K562 (cell line): ENCODE measurements at regions not wholly inside any gene's neighbourhood (a gene's known extent, or its start where the extent isn't known, plus 50 kb on each side); places are given as distances from the start of the nearest gene placed in this dataset.
A peak's percentile ranks its signal among the peaks of the same experiment; 100 is the strongest.

Source experiments
- CHD1 ChIP-seq: fragments of 200-600 bp; sonication (generic); IDR thresholded peaks from one replicate; pipeline ENCODE4 v1.6.1; 2012; ENCODE audit warnings: mild to moderate bottlenecking, moderate library complexity, low read length, inconsistent platforms
- CREBBP ChIP-seq: IDR thresholded peaks from one replicate; pipeline ENCODE4 v1.6.1; 2012; ENCODE audit warnings: low read depth, mild to moderate bottlenecking, control low read depth, inconsistent platforms, low read length
- FIP1L1 ChIP-seq: fragments of 200-400 bp; formaldehyde crosslinking; IDR thresholded peaks from 2 replicates; pipeline ENCODE4 v1.6.1; 2018; ENCODE audit warnings: mild to moderate bottlenecking, low read depth, low read length; ENCODE audit not compliant: poor library complexity, severe bottlenecking
- GTF2A2 ChIP-seq: IDR thresholded peaks from 2 replicates; pipeline ENCODE4 v1.6.1; 2016; ENCODE audit warnings: mild to moderate bottlenecking, missing genetic modification characterization, missing compliant biosample characterization
- GTF2E2 ChIP-seq: fragments of 200-800 bp; sonication (Bioruptor generic); IDR thresholded peaks from 2 replicates; pipeline ENCODE4 v1.6.1; 2016; ENCODE audit warnings: missing genetic modification characterization, missing compliant biosample characterization
- GTF2F1 ChIP-seq: IDR thresholded peaks from 2 replicates; pipeline ENCODE4 v1.6.1; 2011; ENCODE audit warnings: low read depth, low read length, improper control_type of control experiment
- KDM4B ChIP-seq, 2 experiments: fragments of 450-650 bp in 1 of 2; sonication (generic) in 1 of 2; IDR thresholded peaks; 2 replicates each; pipeline ENCODE4 v1.6.1; 2016 to 2017; ENCODE audit warnings: borderline replicate concordance in 2 of 2, antibody characterized with exemption in 1 of 2, low read depth in 1 of 2, mild to moderate bottlenecking in 1 of 2
- KLF10 ChIP-seq: fragments of 250-450 bp; sonication (Bioruptor Pico); IDR thresholded peaks from 2 replicates; pipeline ENCODE4 v1.6.1; 2021; ENCODE audit warnings: matching md5 sums
- MAZ ChIP-seq, 2 experiments: fragments of 450-650 bp in 1 of 2; sonication (generic) in 1 of 2; formaldehyde crosslinking; IDR thresholded peaks in 1 of 2; conservative IDR thresholded peaks in 1 of 2; 2 replicates each; pipeline versions ENCODE4 v1.4.0 to v1.5.0; 2020; ENCODE audit warnings: mild to moderate bottlenecking in 1 of 2, missing genetic modification reagents in 1 of 2
- NFXL1 ChIP-seq: fragments of 450-650 bp; formaldehyde crosslinking; IDR thresholded peaks from 2 replicates; pipeline ENCODE4 v1.4.0; 2021; ENCODE audit warnings: mild to moderate bottlenecking
- PYGO2 ChIP-seq: fragments of 450-650 bp; IDR thresholded peaks from 2 replicates; pipeline ENCODE4 v1.6.1; 2016; ENCODE audit warnings: mild to moderate bottlenecking, missing genetic modification characterization, moderate library complexity, missing compliant biosample characterization
- RNF2 ChIP-seq: sonication (generic); IDR thresholded peaks from 2 replicates; pipeline ENCODE4 v1.6.1; 2016
- SAFB ChIP-seq: fragments of 200-400 bp; formaldehyde crosslinking; IDR thresholded peaks from 2 replicates; pipeline ENCODE4 v1.6.1; 2017; ENCODE audit warnings: low read depth, low read length, borderline replicate concordance
- SIX5 ChIP-seq, 2 experiments: IDR thresholded peaks; 2 replicates each; pipeline ENCODE4 v1.6.1; 2011; ENCODE audit warnings: low read length in 2 of 2, borderline replicate concordance in 1 of 2, low read depth in 1 of 2, mild to moderate bottlenecking in 1 of 2, moderate library complexity in 1 of 2; ENCODE audit not compliant: insufficient read depth in 1 of 2
- SMARCE1 ChIP-seq: fragments of 450-650 bp; IDR thresholded peaks from 2 replicates; pipeline ENCODE4 v1.7.1; 2016; ENCODE audit warnings: mild to moderate bottlenecking
- TAF9B ChIP-seq: fragments of 450-650 bp; IDR thresholded peaks from 2 replicates; pipeline ENCODE4 v1.6.1; 2018; ENCODE audit warnings: mild to moderate bottlenecking; ENCODE audit not compliant: partially characterized antibody
- ZKSCAN8 ChIP-seq: fragments of 200-800 bp; sonication (Bioruptor generic); IDR thresholded peaks from 2 replicates; pipeline ENCODE4 v1.6.1; 2016; ENCODE audit warnings: missing genetic modification characterization, missing compliant biosample characterization
- ZNF431 ChIP-seq: sonication (generic); formaldehyde crosslinking; IDR thresholded peaks from 2 replicates; pipeline ENCODE4 v1.8.0; 2022; ENCODE audit warnings: mild to moderate bottlenecking, missing genetic modification reagents
- ZNF740 ChIP-seq, 3 experiments: fragments of 200-800 bp in 1 of 3; sonication (Bioruptor generic) in 1 of 3; sonication (generic) in 1 of 3; formaldehyde crosslinking in 1 of 3; IDR thresholded peaks; 2 replicates each; pipeline versions ENCODE4 v1.6.1 to v1.8.0; 2016 to 2022; ENCODE audit warnings: mild to moderate bottlenecking in 2 of 3, missing compliant biosample characterization in 2 of 3, missing genetic modification characterization in 2 of 3, missing genetic modification reagents in 1 of 3
- TF ChIP-seq, protein P1 (sequence below): fragments of 250-450 bp; sonication (Bioruptor Pico); IDR thresholded peaks from 2 replicates; pipeline ENCODE4 v1.5.0; 2022; ENCODE audit warnings: mild to moderate bottlenecking
- TF ChIP-seq, protein P2 (sequence below): sonication (generic); formaldehyde crosslinking; IDR thresholded peaks from 2 replicates; pipeline ENCODE4 v1.8.0; 2022; ENCODE audit warnings: mild to moderate bottlenecking, missing genetic modification reagents

DNA sequence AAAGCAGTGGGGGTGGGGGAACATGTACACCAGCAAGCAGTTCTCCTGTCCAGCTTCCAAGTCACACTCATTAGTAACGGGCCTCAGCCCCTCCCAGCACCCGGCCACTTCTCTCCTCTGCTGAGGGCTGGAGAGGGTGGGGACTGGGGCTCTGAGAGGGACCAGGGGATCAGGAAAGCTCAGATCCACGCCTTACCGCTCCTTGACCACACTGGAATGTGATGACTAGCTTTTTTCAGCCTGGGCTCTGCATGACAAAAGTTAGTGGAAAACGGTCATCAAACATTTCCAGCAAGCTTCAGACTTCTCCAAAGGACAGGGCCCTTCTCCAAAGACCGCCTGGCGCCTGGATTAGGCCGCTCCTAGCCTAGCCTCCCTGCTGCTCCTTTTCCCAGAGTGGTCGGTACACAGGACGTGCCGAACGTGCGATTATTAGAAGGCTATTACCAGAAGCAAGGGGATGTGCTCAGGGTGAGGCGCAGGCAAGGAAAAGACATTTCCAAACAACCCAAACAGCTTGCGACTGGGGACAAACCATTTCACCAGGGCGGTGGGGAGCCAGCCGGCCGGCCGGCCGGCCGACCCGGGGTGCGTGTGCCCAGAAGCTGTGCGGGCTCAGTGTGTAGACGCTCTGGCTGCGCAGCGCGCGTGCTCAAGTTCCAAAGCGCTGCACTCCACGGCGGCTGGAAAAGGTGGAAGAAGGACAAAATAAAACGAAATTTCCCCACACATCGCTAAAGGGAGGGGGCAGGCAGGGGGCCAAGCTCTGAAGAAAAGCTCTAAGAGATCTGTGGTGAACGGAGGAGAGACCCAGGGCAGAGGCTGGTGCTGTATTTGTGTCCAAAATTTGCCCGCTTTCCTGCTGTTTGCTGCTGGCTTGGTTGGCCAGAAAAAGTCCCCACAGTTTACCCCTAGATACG is 51.0 kb upstream of the SSR3 start (continued):
- TF ChIP-seq MAZ (CRISPR knock-in tag; conservative IDR thresholded peaks at IDR 0.05 in 1 of 2, IDR thresholded peaks at IDR 0.05 in 1 of 2) (peak; percentile 34 to 67; a peak in 3 of 4 replicates), GTF2A2 (tag) (no peak), KLF10 (CRISPR knock-in tag) (no peak), ZNF431 (CRISPR knock-in tag) (no peak), RNF2 (no peak), GTF2F1 (no peak), FIP1L1 (no peak), GTF2E2 (tag) (0 out of 2 replicates have a peak, but pooled peaks have one; percentile 44), SIX5 (IDR thresholded peaks at IDR 0.05; ENCODE audit: borderline replicate concordance in 1 of 2, insufficient read depth in 1 of 2, low read depth in 1 of 2, low read length in 2 of 2) (no peak), ZNF740 (CRISPR knock-in tag; IDR thresholded peaks at IDR 0.05) (peak; percentile 52; the same call in 1 of the 2 replicates), ZNF740 (tag; IDR thresholded peaks at IDR 0.05) (no peak), ZKSCAN8 (no peak), KDM4B (IDR thresholded peaks at IDR 0.05; ENCODE audit: borderline replicate concordance in 2 of 2, low read depth in 1 of 2) (peak in 1 of 2 experiments; percentile 39; a peak in 1 of 4 replicates), NFXL1 (CRISPR knock-in tag) (no peak), CREBBP (no peak), PYGO2 (no peak), SAFB (no peak), TAF9B (peak; percentile 51), SMARCE1 (0 out of 2 replicates have a peak, but pooled peaks have one; percentile 43), CHD1 (peak; percentile 58)
- TF ChIP-seq, protein P1, sequence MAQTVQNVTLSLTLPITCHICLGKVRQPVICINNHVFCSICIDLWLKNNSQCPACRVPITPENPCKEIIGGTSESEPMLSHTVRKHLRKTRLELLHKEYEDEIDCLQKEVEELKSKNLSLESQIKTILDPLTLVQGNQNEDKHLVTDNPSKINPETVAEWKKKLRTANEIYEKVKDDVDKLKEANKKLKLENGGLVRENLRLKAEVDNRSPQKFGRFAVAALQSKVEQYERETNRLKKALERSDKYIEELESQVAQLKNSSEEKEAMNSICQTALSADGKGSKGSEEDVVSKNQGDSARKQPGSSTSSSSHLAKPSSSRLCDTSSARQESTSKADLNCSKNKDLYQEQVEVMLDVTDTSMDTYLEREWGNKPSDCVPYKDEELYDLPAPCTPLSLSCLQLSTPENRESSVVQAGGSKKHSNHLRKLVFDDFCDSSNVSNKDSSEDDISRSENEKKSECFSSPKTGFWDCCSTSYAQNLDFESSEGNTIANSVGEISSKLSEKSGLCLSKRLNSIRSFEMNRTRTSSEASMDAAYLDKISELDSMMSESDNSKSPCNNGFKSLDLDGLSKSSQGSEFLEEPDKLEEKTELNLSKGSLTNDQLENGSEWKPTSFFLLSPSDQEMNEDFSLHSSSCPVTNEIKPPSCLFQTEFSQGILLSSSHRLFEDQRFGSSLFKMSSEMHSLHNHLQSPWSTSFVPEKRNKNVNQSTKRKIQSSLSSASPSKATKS (CRISPR knock-in tag) = no peak
- TF ChIP-seq, protein P2, sequence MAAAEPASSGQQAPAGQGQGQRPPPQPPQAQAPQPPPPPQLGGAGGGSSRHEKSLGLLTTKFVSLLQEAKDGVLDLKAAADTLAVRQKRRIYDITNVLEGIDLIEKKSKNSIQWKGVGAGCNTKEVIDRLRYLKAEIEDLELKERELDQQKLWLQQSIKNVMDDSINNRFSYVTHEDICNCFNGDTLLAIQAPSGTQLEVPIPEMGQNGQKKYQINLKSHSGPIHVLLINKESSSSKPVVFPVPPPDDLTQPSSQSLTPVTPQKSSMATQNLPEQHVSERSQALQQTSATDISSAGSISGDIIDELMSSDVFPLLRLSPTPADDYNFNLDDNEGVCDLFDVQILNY (CRISPR knock-in tag) = no peak
